Keratinocyte (primary cell): ENCODE measurements at regions not wholly inside any gene's neighbourhood (a gene's known extent, or its start where the extent isn't known, plus 50 kb on each side); places are given as distances from the start of the nearest gene placed in this dataset.

Experiments
- DNase-seq: peaks from one replicate; pipeline ENCODE4 v3.0.0-alpha.2; 2011; ENCODE audit warnings: low read depth, missing footprints, low spot score
- FAIRE-seq: peaks from 2 replicates; lab custom pipeline; 2011; peaks lifted over from hg19 to GRCh38; lab: Jason Lieb, UNC
- H2AFZ ChIP-seq: 2 replicates; pipeline ENCODE4 v1.6.0; 2012; ENCODE audit warnings: low read length, control low read depth, inconsistent platforms; ENCODE audit not compliant: control insufficient read depth
- H3K27ac ChIP-seq: 2 replicates; pipeline ENCODE4 v1.5.1; 2011; ENCODE audit warnings: low read length; ENCODE audit not compliant: control insufficient read depth, insufficient read depth
- H3K27me3 ChIP-seq: 3 replicates; pipeline ENCODE4 v1.6.0; 2011; ENCODE audit warnings: low read length; ENCODE audit not compliant: control insufficient read depth, insufficient read depth; ENCODE audit errors: extremely low read depth
- H3K36me3 ChIP-seq, 2 experiments: 2 replicates in 1 of 2; 3 replicates in 1 of 2; pipeline ENCODE4 v1.5.1; 2011; ENCODE audit warnings: low read length in 2 of 2, mild to moderate bottlenecking in 1 of 2; ENCODE audit not compliant: control insufficient read depth in 2 of 2, insufficient read depth in 2 of 2; ENCODE audit errors: extremely low read depth in 1 of 2
- H3K4me1 ChIP-seq: 3 replicates; pipeline ENCODE4 v1.5.1; 2011; ENCODE audit warnings: low read length; ENCODE audit not compliant: control insufficient read depth, insufficient read depth; ENCODE audit errors: extremely low read depth
- H3K4me2 ChIP-seq: 3 replicates; pipeline ENCODE4 v1.6.0; 2011; ENCODE audit warnings: low read depth, low read length; ENCODE audit not compliant: control insufficient read depth, insufficient read depth; ENCODE audit errors: extremely low read depth
- H3K4me3 ChIP-seq, 3 experiments: fragments of 200-600 bp in 1 of 3; sonication (generic) in 1 of 3; 2 replicates in 2 of 3; 3 replicates in 1 of 3; pipeline ENCODE4 v1.5.1; 2011 to 2016; ENCODE audit warnings: low read length in 3 of 3, mild to moderate bottlenecking in 3 of 3, control low read depth in 2 of 3, inconsistent platforms in 1 of 3, low read depth in 1 of 3, mixed read lengths in 1 of 3, mixed run types in 1 of 3, moderate library complexity in 1 of 3; ENCODE audit not compliant: control insufficient read depth in 2 of 3, insufficient read depth in 2 of 3; ENCODE audit errors: extremely low read depth in 1 of 3
- H3K79me2 ChIP-seq: 2 replicates; pipeline ENCODE4 v1.6.0; 2012; ENCODE audit warnings: low read length; ENCODE audit not compliant: control insufficient read depth, insufficient read depth
- H3K9ac ChIP-seq: 3 replicates; pipeline ENCODE4 v1.6.0; 2011; ENCODE audit warnings: low read length; ENCODE audit not compliant: control insufficient read depth, insufficient read depth; ENCODE audit errors: extremely low read depth
- H3K9me1 ChIP-seq: 3 replicates; pipeline ENCODE4 v1.6.0; 2011; ENCODE audit warnings: low read length; ENCODE audit not compliant: control insufficient read depth, insufficient read depth; ENCODE audit errors: extremely low read depth
- H3K9me3 ChIP-seq: 2 replicates; pipeline ENCODE4 v1.5.1; 2012; ENCODE audit warnings: low read depth, low read length; ENCODE audit not compliant: control insufficient read depth
- H4K20me1 ChIP-seq: 3 replicates; pipeline ENCODE4 v1.6.0; 2011; ENCODE audit warnings: low read length; ENCODE audit not compliant: control insufficient read depth, insufficient read depth; ENCODE audit errors: extremely low read depth
- EZH2 ChIP-seq: IDR thresholded peaks from one replicate; pipeline ENCODE4 v1.6.1; 2012; ENCODE audit warnings: inconsistent platforms, mild to moderate bottlenecking, low read length, moderate library complexity
- dilution Hi-C: fragments of 300-500 bp; cut with MboI; formaldehyde crosslinking; loops from one replicate; pipeline ENCODE4 v1.7.0; 2020; ENCODE audit warnings: low sequenced_read_pairs; ENCODE audit not compliant: extremely low pct_ligation_motif_present
- TF ChIP-seq, protein P1 (sequence below), 3 experiments: IDR thresholded peaks in 1 of 3; conservative IDR thresholded peaks in 1 of 3; optimal IDR thresholded peaks in 1 of 3; 2 replicates in 2 of 3; 3 replicates in 1 of 3; pipeline versions ENCODE3 to v1.5.1; 2011; ENCODE audit warnings: low read length in 3 of 3, mild to moderate bottlenecking in 3 of 3, moderate library complexity in 2 of 3, control low read depth in 1 of 3, inconsistent platforms in 1 of 3; ENCODE audit not compliant: insufficient read depth in 2 of 3; ENCODE audit errors: extremely low read depth in 1 of 3

DNA sequence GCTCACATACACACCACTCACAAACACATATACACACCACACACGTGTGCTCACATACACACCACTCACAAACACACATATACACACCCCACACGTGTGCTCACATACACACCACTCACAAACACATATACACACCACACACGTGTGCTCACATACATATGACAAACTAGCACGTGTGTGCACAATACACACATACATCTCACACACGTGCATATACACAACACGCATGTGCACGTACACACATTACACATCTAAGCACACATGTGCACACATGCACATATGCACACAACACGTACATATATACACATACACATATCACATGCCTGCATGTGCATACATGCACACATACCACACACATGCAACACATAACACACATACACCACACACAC, 78.3 kb upstream of the FOXK1 start:
- no peak overlapping the region for H3K27ac ChIP-seq
- TF ChIP-seq, protein P1, sequence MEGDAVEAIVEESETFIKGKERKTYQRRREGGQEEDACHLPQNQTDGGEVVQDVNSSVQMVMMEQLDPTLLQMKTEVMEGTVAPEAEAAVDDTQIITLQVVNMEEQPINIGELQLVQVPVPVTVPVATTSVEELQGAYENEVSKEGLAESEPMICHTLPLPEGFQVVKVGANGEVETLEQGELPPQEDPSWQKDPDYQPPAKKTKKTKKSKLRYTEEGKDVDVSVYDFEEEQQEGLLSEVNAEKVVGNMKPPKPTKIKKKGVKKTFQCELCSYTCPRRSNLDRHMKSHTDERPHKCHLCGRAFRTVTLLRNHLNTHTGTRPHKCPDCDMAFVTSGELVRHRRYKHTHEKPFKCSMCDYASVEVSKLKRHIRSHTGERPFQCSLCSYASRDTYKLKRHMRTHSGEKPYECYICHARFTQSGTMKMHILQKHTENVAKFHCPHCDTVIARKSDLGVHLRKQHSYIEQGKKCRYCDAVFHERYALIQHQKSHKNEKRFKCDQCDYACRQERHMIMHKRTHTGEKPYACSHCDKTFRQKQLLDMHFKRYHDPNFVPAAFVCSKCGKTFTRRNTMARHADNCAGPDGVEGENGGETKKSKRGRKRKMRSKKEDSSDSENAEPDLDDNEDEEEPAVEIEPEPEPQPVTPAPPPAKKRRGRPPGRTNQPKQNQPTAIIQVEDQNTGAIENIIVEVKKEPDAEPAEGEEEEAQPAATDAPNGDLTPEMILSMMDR (optimal IDR thresholded peaks at IDR 0.05 in 1 of 3, IDR thresholded peaks at IDR 0.05 in 1 of 3, conservative IDR thresholded peaks at IDR 0.05 in 1 of 3; ENCODE audit: extremely low read depth in 1 of 3, insufficient read depth in 2 of 3, low read length in 3 of 3): no peak
- TF ChIP-seq EZH2: no peak
- peaks cover 2% of the 10 kb centered on the region for H3K9me3 ChIP-seq
- H3K4me1 ChIP-seq: no peaks in the 10 kb centered on the region
- no peaks in the 10 kb centered on the region for H3K9me1 ChIP-seq
- no peak overlapping the region for H3K4me3 ChIP-seq
- no peak overlapping the region for H2AFZ ChIP-seq
- no peaks in the 10 kb centered on the region for H3K79me2 ChIP-seq
- H3K9ac ChIP-seq: no peak overlapping the region
- no peaks in the 10 kb centered on the region for H3K27me3 ChIP-seq
- dilution Hi-C loops: no loop called here
- H4K20me1 ChIP-seq: no peaks in the 10 kb centered on the region
- FAIRE-seq (no peak), DNase-seq (no peak)
- H3K36me3 ChIP-seq: no peaks in the 10 kb centered on the region
- no peak overlapping the region for H3K4me2 ChIP-seq

DNA sequence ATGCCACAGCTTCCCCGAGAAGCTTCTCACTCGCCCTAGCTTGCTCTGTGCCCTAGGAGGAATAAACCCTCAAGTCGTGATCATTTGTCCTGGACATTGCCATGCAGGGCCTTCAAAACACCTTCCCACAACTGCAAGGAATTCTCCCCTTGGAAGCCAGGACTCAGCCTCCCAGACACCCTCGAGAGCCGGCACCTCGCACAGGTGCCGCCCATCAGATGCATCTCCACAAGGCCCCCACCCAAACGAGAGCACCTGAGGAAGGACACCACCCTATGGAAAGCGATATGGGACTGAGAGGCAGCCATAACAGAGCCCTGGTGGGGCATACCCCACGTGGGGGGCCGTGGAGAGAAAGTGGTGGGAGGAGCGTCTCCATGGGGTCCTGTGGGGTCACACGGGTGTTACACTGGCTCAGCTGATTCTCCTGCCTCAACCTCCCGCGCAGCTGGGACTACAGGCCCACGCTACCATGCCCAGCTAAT, 77.6 kb upstream of the FOXK1 start:
- H3K4me2 ChIP-seq: no peak overlapping the region
- no peaks in the 10 kb centered on the region for H4K20me1 ChIP-seq
- no peaks in the 10 kb centered on the region for H3K36me3 ChIP-seq
- no peaks in the 10 kb centered on the region for H3K27me3 ChIP-seq
- no peak for DNase-seq
- no peaks in the 10 kb centered on the region for H3K9me1 ChIP-seq
- no peak overlapping the region for H3K4me3 ChIP-seq
- H3K4me1 ChIP-seq: no peaks in the 10 kb centered on the region
- dilution Hi-C loops: no loop called here
- H3K27ac ChIP-seq: no peak overlapping the region
- H3K79me2 ChIP-seq: no peaks in the 10 kb centered on the region
- TF ChIP-seq EZH2: no peak
- TF ChIP-seq, protein P1 (optimal IDR thresholded peaks at IDR 0.05 in 1 of 3, IDR thresholded peaks at IDR 0.05 in 1 of 3, conservative IDR thresholded peaks at IDR 0.05 in 1 of 3; ENCODE audit: extremely low read depth in 1 of 3, insufficient read depth in 2 of 3, low read length in 3 of 3): no peak
- no peak overlapping the region for H2AFZ ChIP-seq
- peaks cover 2% of the 10 kb centered on the region for H3K9me3 ChIP-seq
- no peak overlapping the region for H3K9ac ChIP-seq
- no peak for FAIRE-seq
